ENCODE measurements at regions not wholly inside any gene's neighbourhood (a gene's known extent, or its start where the extent isn't known, plus 50 kb on each side); places are given as distances from the start of the nearest gene placed in this dataset.

GRCh38 chr6:167662075-167662880 lies 164.4 kb upstream of the AFDN start:
- intact Hi-C loops (cut with micrococcal nuclease; ENCODE audit: unreplicated experiment) = no loop called here
- CTCF ChIA-PET = interaction anchor here (0.6 kb wide), 1 partner anchor 182 kb away, joined by 3 read pairs; no protein-coding TSS in a partner anchor
- DNase-seq = no peak
- Mint-ChIP-seq H3K27ac (ENCODE audit: unreplicated experiment) (no peak overlapping the region), H3K36me3 (ENCODE audit: insufficient read depth, unreplicated experiment) (no peaks in the 10 kb centered on the region), H3K27me3 (ENCODE audit: unreplicated experiment) (peaks cover 12% of the 10 kb centered on the region), H3K4me1 (ENCODE audit: low read depth, unreplicated experiment) (peaks cover 15% of the 10 kb centered on the region), H3K9me3 (ENCODE audit: low read depth, unreplicated experiment) (no peaks in the 10 kb centered on the region), H3K4me3 (ENCODE audit: low read depth, unreplicated experiment) (no peak overlapping the region)
- BruUV-seq (replicated peaks) = no TSS peak
- no peak for TF ChIP-seq CTCF (IDR thresholded peaks at IDR 0.05; ENCODE audit: unreplicated experiment)

GRCh38 chr6:167662881-167663205 lies 163.9 kb upstream of the AFDN start:
- no peaks in the 10 kb centered on the region for H3K9me3 Mint-ChIP-seq (ENCODE audit: low read depth, unreplicated experiment)
- H3K4me3 Mint-ChIP-seq (ENCODE audit: low read depth, unreplicated experiment) = no peak overlapping the region
- CTCF ChIA-PET = no interaction called here
- TF ChIP-seq CTCF (IDR thresholded peaks at IDR 0.05; ENCODE audit: unreplicated experiment) = no peak
- no peak for DNase-seq
- H3K4me1 Mint-ChIP-seq (ENCODE audit: low read depth, unreplicated experiment) = peaks cover 15% of the 10 kb centered on the region
- no peaks in the 10 kb centered on the region for H3K36me3 Mint-ChIP-seq (ENCODE audit: insufficient read depth, unreplicated experiment)
- peaks cover 12% of the 10 kb centered on the region for H3K27me3 Mint-ChIP-seq (ENCODE audit: unreplicated experiment)
- BruUV-seq (replicated peaks) = no TSS peak
- intact Hi-C loops (cut with micrococcal nuclease; ENCODE audit: unreplicated experiment) = no loop called here
- H3K27ac Mint-ChIP-seq (ENCODE audit: unreplicated experiment) = no peak overlapping the region

GRCh38 chr6:167663316-167663715 lies 163.4 kb upstream of the AFDN start:
- intact Hi-C loops (cut with micrococcal nuclease; ENCODE audit: unreplicated experiment) = no loop called here
- no peak for TF ChIP-seq CTCF (IDR thresholded peaks at IDR 0.05; ENCODE audit: unreplicated experiment)
- Mint-ChIP-seq H3K36me3 (ENCODE audit: insufficient read depth, unreplicated experiment) (no peaks in the 10 kb centered on the region), H3K27ac (ENCODE audit: unreplicated experiment) (no peak overlapping the region), H3K9me3 (ENCODE audit: low read depth, unreplicated experiment) (no peaks in the 10 kb centered on the region), H3K4me1 (ENCODE audit: low read depth, unreplicated experiment) (peaks cover 20% of the 10 kb centered on the region), H3K4me3 (ENCODE audit: low read depth, unreplicated experiment) (no peak overlapping the region), H3K27me3 (ENCODE audit: unreplicated experiment) (peaks cover 12% of the 10 kb centered on the region)
- no peak for DNase-seq
- CTCF ChIA-PET = no interaction called here
- BruUV-seq (replicated peaks) = no TSS peak

- intact Hi-C loops (cut with micrococcal nuclease; ENCODE audit: unreplicated experiment) = no loop called here
- Mint-ChIP-seq H3K4me1 (ENCODE audit: low read depth, unreplicated experiment) (peaks cover 26% of the 10 kb centered on the region), H3K4me3 (ENCODE audit: low read depth, unreplicated experiment) (no peak overlapping the region), H3K36me3 (ENCODE audit: insufficient read depth, unreplicated experiment) (no peaks in the 10 kb centered on the region), H3K27ac (ENCODE audit: unreplicated experiment) (no peak overlapping the region), H3K9me3 (ENCODE audit: low read depth, unreplicated experiment) (no peaks in the 10 kb centered on the region), H3K27me3 (ENCODE audit: unreplicated experiment) (peaks cover 12% of the 10 kb centered on the region)
- no peak for DNase-seq
- no peak for TF ChIP-seq CTCF (IDR thresholded peaks at IDR 0.05; ENCODE audit: unreplicated experiment)
- CTCF ChIA-PET = no interaction called here
- no TSS peak for BruUV-seq (replicated peaks)
These were observed 162.8 kb upstream of the AFDN start for GRCh38 chr6:167663784-167664443.
